NCI-H446 treated with DMSO at 0.1 percent for 48 hours (cell line): ENCODE measurements at regions not wholly inside any gene's neighbourhood (a gene's known extent, or its start where the extent isn't known, plus 50 kb on each side); places are given as distances from the start of the nearest gene placed in this dataset.
"Not testable (repeated sequence)": the region's sequence is repeated elsewhere in the genome, so short reads cannot be mapped to it uniquely, and the experiment has no call there.

Experiments used
- DNase-seq: peaks from one replicate; lab custom pipeline; 2025; lab: John Stamatoyannopoulos, UW

- DNase-seq, result no peak
These were observed 607.3 kb downstream of the ANKRD50 start for GRCh38 chr4:124105212-124105611.

DNA sequence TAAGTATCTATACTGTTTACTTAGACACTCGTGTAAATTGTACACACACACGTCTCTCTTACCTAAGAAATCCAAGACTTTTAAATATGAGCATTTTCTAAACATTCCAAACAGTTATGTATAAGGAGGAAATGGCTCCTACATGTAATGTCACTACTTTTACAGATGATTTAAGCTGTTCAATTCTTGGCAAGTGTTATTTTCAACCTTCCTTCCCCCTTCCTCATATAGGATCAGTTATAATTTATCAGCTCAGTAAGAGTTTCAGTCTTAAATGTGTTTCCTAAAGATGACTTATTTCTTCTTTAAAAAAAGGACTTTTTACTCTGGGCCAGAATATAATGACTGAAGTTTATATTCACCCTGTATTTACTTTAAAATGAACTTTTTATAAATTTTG is 601.1 kb downstream of the ANKRD50 start:
- no peak for DNase-seq

GRCh38 chr4:124111922-124112321 is 600.6 kb downstream of the ANKRD50 start:
- no peak for DNase-seq

- DNase-seq, result no peak
These were observed 594.5 kb downstream of the ANKRD50 start for GRCh38 chr4:124118061-124118460.

GRCh38 chr4:124121461-124121971 is 591.0 kb downstream of the ANKRD50 start:
- DNase-seq, result no peak

- no peak for DNase-seq
These were observed 589.4 kb downstream of the ANKRD50 start for GRCh38 chr4:124123181-124123580.

DNA sequence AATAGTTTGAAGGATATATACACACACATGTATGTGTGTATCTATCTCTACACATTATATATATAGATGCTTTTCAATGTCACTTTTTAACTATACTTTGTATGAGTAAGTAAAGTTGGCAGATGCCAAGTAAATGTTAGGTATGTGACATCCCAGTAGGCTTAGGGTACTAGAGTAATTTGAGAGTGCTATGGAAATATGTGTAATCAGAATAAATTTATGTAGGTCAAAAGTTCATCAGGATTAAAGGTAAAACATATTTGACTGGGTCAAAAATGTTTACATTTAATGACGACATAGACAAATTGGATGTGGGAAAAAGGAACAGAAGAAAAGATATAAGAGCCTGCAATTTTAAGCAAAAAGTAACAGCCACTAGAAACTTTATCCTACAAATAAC is 588.8 kb downstream of the ANKRD50 start:
- DNase-seq, result no peak

DNA sequence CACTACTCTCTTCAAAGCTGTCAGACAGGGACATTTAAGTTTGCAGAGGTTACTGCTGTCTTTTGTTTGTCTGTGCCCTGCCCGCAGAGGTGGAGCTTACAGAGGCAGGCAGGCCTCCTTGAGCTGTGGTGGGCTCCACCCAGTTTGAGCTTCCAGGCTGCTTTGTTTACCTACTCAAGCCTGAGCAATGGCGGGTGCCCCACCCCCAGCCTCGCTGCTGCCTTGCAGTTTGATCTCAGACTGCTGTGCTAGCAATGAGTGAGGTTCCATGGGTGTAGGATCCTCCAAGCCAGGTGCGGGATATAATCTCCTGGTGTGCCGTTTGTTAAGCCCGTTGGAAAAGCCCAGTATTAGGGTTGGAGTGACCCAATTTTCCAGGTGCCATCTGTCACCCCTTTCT is 581.2 kb downstream of the ANKRD50 start:
- not testable (repeated sequence) for DNase-seq

DNA sequence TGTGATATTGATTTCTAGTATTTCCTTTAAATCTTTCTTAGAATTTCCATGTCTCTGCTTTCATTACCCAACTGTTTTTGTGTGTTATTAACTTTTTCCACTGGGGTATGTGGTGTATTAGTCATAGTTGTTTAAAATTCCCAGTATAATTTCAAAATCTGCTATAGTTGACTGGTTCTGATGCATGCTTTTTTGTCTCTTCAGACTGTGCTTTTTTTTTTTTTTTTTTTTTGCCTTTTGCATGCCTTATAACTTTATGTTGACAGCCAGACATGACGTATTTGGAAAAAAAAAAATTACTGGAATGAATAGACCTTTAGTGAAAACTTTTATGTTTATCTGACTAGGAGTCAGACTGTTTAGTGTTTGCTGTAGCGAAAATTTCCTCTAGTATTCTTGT is 580.4 kb downstream of the ANKRD50 start:
- DNase-seq, result no peak

GRCh38 chr4:124133753-124134152 is 578.8 kb downstream of the ANKRD50 start:
- no peak for DNase-seq

DNA sequence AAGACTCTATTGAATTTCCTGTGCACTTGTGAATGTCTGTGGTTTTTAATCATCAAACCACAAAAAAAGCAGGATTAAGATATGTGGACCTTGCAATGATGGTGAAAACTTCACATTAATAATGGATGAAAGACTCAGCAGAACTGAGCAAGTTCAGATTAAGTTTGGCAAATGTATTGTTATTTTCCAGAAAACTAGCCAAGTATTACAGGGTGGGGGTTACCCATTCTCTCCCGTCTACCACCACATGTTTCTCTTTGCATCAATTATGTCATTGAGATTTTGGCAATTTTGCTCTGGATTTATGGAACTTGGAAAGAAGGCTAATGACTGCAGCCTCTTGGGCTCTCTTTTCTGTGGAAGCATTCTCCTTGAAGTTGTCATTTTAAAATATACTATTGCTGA is 577.1 kb downstream of the ANKRD50 start:
- no peak for DNase-seq

GRCh38 chr4:124139044-124139443 is 573.5 kb downstream of the ANKRD50 start:
- no peak for DNase-seq

GRCh38 chr4:124143632-124144031 is 568.9 kb downstream of the ANKRD50 start:
- DNase-seq, result no peak

GRCh38 chr4:124144238-124144654 is 568.3 kb downstream of the ANKRD50 start:
- peak; percentile 59 for DNase-seq

- DNase-seq, result no peak
These were observed 566.5 kb downstream of the ANKRD50 start for GRCh38 chr4:124146068-124146467.

- no peak for DNase-seq
These were observed 561.5 kb downstream of the ANKRD50 start for GRCh38 chr4:124151031-124151430.

DNA sequence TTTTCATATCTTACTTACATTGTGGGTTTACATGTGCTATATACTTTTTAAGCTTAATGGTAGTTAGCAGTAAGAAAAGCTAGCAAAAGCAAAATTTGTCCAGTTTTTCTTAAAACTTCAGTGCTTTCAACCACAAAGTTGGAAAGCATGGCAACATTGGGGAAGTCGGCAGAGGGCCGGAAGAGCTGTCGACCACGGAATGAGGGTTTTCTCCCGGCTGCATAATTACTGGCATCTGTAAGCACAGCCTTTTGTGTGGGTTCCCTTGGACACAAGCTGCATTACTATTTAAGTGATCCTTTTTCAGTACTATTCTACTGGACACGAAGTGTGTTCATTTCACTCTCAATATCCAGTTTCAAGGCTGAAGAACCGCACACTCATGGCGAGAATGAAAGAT is 560.4 kb downstream of the ANKRD50 start:
- DNase-seq, result no peak

- DNase-seq, result no peak
These were observed 557.3 kb downstream of the ANKRD50 start for GRCh38 chr4:124155239-124155638.

GRCh38 chr4:124157396-124158083 is 555.0 kb downstream of the ANKRD50 start:
- DNase-seq, result no peak

GRCh38 chr4:124163401-124163800 is 549.1 kb downstream of the ANKRD50 start:
- DNase-seq, result no peak

DNA sequence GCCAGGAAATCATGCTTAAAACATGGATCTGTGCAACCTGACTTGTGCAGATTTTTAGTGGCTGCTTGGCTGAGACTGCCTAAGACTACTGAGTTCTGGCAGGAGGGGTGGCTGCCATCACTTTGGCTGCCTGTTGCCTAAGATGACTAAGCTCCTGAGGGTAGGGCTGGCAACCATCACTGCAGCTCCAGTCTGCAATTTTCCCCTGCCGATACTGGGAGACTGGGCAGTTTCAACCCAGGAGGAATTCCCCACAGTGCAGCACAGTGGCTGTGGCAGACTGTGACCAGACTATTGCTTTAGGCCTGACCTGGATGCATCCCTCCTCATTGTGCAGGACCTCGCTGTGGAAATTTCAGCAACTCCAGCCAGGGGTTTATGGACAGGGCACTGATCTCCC is 544.9 kb downstream of the ANKRD50 start:
- no peak for DNase-seq

- DNase-seq, result not testable (repeated sequence)
These were observed 543.0 kb downstream of the ANKRD50 start for GRCh38 chr4:124169524-124169923.

DNA sequence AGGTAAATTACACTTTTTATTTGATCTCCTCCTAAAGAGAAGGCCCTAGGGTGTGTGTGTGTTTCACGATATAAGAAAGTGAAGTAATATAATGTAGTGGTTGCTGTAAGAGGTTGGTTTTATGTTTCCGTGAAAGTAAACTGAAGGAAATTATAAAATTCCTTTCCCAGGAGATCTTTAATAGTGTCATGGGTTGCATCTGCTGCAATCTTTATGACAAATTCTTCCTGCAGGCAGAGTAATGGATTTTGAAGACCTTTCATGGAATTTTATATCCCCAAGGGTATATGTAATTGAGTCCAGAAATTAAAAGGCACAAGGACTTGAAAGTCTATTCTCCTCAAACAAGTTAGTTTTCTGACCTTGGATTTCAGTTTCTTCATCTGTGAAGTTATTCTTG is 538.6 kb downstream of the ANKRD50 start:
- no peak for DNase-seq
